Vagina (tissue), 2 donors: ENCODE measurements at regions not wholly inside any gene's neighbourhood (a gene's known extent, or its start where the extent isn't known, plus 50 kb on each side); places are given as distances from the start of the nearest gene placed in this dataset.
"Not testable (repeated sequence)": the region's sequence is repeated elsewhere in the genome, so short reads cannot be mapped to it uniquely, and the experiment has no call there.

Experiments
- DNase-seq, 2 donors: peaks; one replicate each; pipeline ENCODE4 v3.0.0-alpha.2; 2017; ENCODE audit errors: extremely low spot score in 2 of 2
- H3K27ac ChIP-seq: fragments of 200-600 bp; sonication (generic); one replicate; pipeline ENCODE4 v1.5.1; 2019
- H3K27me3 ChIP-seq: fragments of 200-600 bp; sonication (generic); one replicate; pipeline ENCODE4 v1.5.1; 2019
- H3K36me3 ChIP-seq, 2 donors: fragments of 200-600 bp; sonication (generic); one replicate each; pipeline ENCODE4 v1.5.1; 2017 to 2019
- H3K4me1 ChIP-seq: fragments of 200-600 bp; sonication (generic); one replicate; pipeline ENCODE4 v1.5.1; 2019
- H3K4me3 ChIP-seq, 2 donors: fragments of 200-600 bp; sonication (generic); 1 replicate in 1 of 2; 2 replicates in 1 of 2; pipeline ENCODE4 v1.5.1; 2016 to 2019
- H3K9me3 ChIP-seq: fragments of 200-600 bp; sonication (generic); one replicate; pipeline ENCODE4 v1.5.1; 2019
- CTCF ChIP-seq, 3 experiments: fragments of 450-650 bp in 2 of 3; fragments of 200-600 bp in 1 of 3; sonication (generic) in 1 of 3; IDR thresholded peaks; one replicate each; pipeline ENCODE4 v1.5.1; 2017 to 2019; ENCODE audit warnings: antibody characterized with exemption in 3 of 3, mild to moderate bottlenecking in 2 of 3, moderate library complexity in 2 of 3
- POLR2A ChIP-seq, 2 donors: fragments of 450-650 bp; IDR thresholded peaks; one replicate each; pipeline ENCODE4 v1.6.1; 2017; ENCODE audit warnings: antibody characterized with exemption in 2 of 2, mild to moderate bottlenecking in 2 of 2, moderate library complexity in 2 of 2
- POLR2AphosphoS5 ChIP-seq, 2 donors: sonication (generic); formaldehyde crosslinking; IDR thresholded peaks; one replicate each; pipeline ENCODE4 v1.9.0; 2017; ENCODE audit warnings: antibody characterized with exemption in 2 of 2, mild to moderate bottlenecking in 2 of 2, low read depth in 1 of 2; ENCODE audit not compliant: insufficient read depth in 1 of 2
- intact Hi-C: fragments of 100-400 bp; cut with DNase I; formaldehyde crosslinking; loops from one replicate; pipeline ENCODE4 v1.15.1; 2023

GRCh38 chr2:111523009-111523408, 361.0 kb downstream of the ANAPC1 start:
- H3K9me3 ChIP-seq = no peaks in the 10 kb centered on the region
- intact Hi-C loops = no loop called here

GRCh38 chr2:111525026-111525425, 359.0 kb downstream of the ANAPC1 start:
- H3K4me1 ChIP-seq, H3K27ac ChIP-seq, intact Hi-C loops, DNase-seq, H3K9me3 ChIP-seq, H3K27me3 ChIP-seq, H3K36me3 ChIP-seq, H3K4me3 ChIP-seq: not testable (repeated sequence)

More at GRCh38 chr2:111523009-111523408, 361.0 kb downstream of the ANAPC1 start:
- TF ChIP-seq POLR2AphosphoS5 (IDR thresholded peaks at IDR 0.05; ENCODE audit: insufficient read depth in 1 of 2, low read depth in 1 of 2) (no peak), POLR2A (IDR thresholded peaks at IDR 0.05) (no peak), CTCF (IDR thresholded peaks at IDR 0.05) (no peak)
- no peak for DNase-seq
- Histone ChIP-seq H3K27ac (no peak overlapping the region), H3K27me3 (no peaks in the 10 kb centered on the region), H3K36me3 (no peaks in the 10 kb centered on the region), H3K4me3 (no peak overlapping the region), H3K4me1 (no peaks in the 10 kb centered on the region)

- DNase-seq, H3K4me3 ChIP-seq, H3K9me3 ChIP-seq, H3K27me3 ChIP-seq, H3K36me3 ChIP-seq, H3K27ac ChIP-seq, intact Hi-C loops, H3K4me1 ChIP-seq: not testable (repeated sequence)
Observed at GRCh38 chr2:111526041-111526639, 357.9 kb downstream of the ANAPC1 start.

DNA sequence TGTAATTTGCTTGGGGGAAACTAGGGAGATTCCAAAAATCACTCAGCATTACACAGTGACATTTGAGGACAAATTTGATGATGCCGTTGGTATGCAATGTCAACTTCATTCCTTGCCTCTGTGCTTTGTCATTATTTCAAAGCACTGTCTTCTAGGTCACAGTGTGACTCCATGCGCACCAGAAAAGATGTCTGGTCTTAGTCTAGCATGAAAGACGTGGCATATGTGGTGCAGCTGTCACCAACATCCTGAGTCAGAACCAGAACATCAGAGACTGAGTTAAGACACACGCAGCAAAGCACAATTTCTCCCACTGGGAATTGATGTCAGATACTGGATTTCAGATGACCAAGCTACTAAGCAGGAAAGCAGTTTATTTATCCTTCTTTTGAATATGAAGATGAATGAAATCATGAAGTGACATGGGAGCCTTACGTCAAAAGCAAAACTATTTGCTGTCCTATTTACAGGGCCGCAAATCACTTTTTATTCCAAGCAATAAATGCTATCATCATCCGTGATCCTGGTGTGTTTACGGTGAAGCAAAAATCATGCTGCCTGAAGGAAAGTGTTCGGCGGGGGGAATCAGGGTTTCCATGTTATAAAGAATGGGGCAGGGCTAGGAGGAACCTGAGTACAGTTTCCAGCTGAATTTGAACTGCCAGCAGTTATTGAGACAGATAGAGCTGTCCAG, 356.1 kb downstream of the ANAPC1 start:
- H3K9me3 ChIP-seq, H3K4me1 ChIP-seq, H3K4me3 ChIP-seq, intact Hi-C loops, H3K27me3 ChIP-seq, H3K27ac ChIP-seq, H3K36me3 ChIP-seq, DNase-seq: not testable (repeated sequence)

GRCh38 chr2:111529022-111529421, 355.0 kb downstream of the ANAPC1 start:
- intact Hi-C loops = not testable (repeated sequence)

GRCh38 chr2:111530239-111530965, 353.6 kb downstream of the ANAPC1 start:
- H3K4me3 ChIP-seq, H3K36me3 ChIP-seq, intact Hi-C loops, H3K4me1 ChIP-seq, DNase-seq, H3K9me3 ChIP-seq, H3K27me3 ChIP-seq, H3K27ac ChIP-seq: not testable (repeated sequence)

More at GRCh38 chr2:111529022-111529421, 355.0 kb downstream of the ANAPC1 start:
- H3K9me3 ChIP-seq, H3K4me3 ChIP-seq, H3K27ac ChIP-seq, H3K4me1 ChIP-seq, H3K36me3 ChIP-seq, DNase-seq, H3K27me3 ChIP-seq: not testable (repeated sequence)

DNA sequence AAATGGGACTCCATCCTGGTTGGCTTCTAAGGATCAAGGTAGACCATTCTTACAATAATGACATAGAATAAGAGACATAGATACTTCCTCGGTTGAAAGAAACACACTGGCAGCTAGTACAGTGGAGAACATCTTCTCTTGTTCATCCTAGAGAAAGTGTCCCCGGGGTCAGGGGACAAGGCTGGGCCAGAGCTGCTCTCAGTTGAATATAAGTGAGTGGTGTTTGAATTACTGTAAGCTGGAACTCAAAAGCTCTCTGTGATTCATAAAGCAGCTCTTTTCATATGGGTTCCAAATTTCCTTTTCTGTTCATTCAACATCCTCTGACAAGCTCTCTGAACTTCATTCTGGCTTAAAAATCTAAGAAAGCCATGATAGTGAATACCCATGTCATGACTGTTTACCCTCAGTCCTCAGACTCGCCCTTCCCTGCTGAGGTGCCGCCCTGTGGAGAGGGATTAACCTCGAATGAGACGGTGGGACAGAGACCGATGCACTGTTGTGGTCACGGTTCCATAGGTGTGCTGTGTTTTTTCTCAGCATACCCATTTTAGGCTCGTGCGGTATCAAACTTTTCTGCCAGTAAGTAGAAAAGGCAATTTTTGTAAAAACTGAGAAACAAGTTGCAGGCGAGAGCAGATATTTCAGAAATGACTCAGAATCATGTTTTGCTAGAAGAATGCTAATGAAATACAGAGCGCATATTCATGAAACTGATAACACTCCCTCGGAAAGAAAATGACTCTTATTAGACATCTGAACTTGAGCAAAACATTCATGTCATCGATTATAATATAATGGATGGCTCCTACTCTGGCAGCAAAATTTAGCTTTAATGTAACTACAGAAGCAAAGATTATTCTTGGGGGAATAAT, 351.1 kb downstream of the ANAPC1 start:
- H3K4me3 ChIP-seq, intact Hi-C loops, DNase-seq, H3K27me3 ChIP-seq, H3K9me3 ChIP-seq, H3K27ac ChIP-seq, H3K36me3 ChIP-seq: not testable (repeated sequence)
- H3K4me1 ChIP-seq = peaks cover 12% of the 10 kb centered on the region

DNA sequence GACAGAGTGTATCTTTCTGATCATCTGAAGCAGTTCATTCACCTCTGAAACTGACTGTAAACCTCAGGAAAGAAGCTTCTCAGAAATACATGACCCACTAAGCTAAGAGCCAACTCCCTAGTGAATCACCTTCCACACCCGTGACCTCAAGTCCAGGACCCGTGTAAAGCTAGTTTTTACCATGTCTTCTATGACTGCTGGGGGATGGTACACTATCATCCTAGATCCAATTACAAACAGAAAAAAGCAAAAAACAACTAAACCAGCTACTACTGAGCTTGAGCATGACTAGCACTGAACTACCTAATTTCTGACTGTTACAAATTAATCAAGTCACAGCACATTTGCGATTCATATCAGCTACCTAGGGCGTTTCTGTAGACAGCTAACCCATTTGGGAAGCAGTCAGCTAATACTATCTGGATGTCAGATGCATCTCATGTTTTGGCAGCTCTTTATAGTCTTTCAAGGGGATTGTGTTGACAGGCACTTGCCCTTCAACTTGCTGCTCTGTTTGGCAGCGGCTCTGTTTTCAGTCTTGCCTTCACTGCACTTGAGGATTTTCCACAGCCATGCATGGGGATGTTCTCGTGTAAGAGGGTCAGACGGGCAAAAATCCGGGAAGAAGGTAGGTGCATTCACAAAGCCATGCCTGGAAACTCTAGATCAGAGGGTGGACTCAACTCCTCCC, 350.3 kb downstream of the ANAPC1 start:
- H3K27ac ChIP-seq = peak overlapping the region; percentile 33
- peaks cover 12% of the 10 kb centered on the region for H3K4me1 ChIP-seq
- H3K27me3 ChIP-seq, H3K9me3 ChIP-seq, DNase-seq, H3K4me3 ChIP-seq, intact Hi-C loops, H3K36me3 ChIP-seq: not testable (repeated sequence)
